ENCODE measurements at regions not wholly inside any gene's neighbourhood (a gene's known extent, or its start where the extent isn't known, plus 50 kb on each side); places are given as distances from the start of the nearest gene placed in this dataset.

DNA sequence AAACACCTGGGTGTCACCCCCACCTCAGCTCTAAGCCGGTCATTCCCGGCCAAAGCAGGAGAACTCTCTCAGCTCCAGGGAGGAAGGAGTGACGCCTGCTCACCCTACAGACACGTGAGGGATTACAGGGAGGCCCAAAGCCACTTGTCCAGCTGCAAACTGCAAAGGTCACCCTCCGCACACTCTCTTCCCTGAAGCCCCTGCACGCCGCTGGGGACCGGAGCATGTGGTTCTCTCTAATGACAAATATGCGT, 108.0 kb upstream of the ID2 start:
- no peaks in the 10 kb centered on the region for H3K4me1 ChIP-seq (ENCODE audit: control insufficient read depth, insufficient read depth, low read length)
- no peaks in the 10 kb centered on the region for H3K9me3 Mint-ChIP-seq
- no peaks in the 10 kb centered on the region for H3K36me3 Mint-ChIP-seq (ENCODE audit: low read depth)
- H3K27me3 Mint-ChIP-seq (ENCODE audit: insufficient read depth), result no peaks in the 10 kb centered on the region
- no peaks in the 10 kb centered on the region for H3K9me3 ChIP-seq (ENCODE audit: control insufficient read depth, low read length)
- no peaks in the 10 kb centered on the region for H3K36me3 ChIP-seq (ENCODE audit: control insufficient read depth, insufficient read depth, low read length)
- no peak overlapping the region for H3K4me3 ChIP-seq (ENCODE audit: low read length)
- H3K27ac ChIP-seq (ENCODE audit: low read depth, low read length), result no peak overlapping the region
- no peak overlapping the region for H3K4me3 Mint-ChIP-seq
- H3K9ac ChIP-seq (ENCODE audit: extremely low read depth, low read length, poor library complexity, severe bottlenecking), result no peak overlapping the region
- peaks cover 27% of the 10 kb centered on the region for H3K4me1 Mint-ChIP-seq
- WGBS, 2 experiments (ENCODE audit: insufficient coverage in 1 of 2, insufficient read length in 1 of 2), result 91 to 93% methylated on average over 9 of the region's 9 CpGs
- no peaks in the 10 kb centered on the region for H3K27me3 ChIP-seq (ENCODE audit: control insufficient read depth, insufficient read depth, low read length, poor library complexity, severe bottlenecking)
- no peak overlapping the region for H3K27ac Mint-ChIP-seq
- TF ChIP-seq, protein P1, sequence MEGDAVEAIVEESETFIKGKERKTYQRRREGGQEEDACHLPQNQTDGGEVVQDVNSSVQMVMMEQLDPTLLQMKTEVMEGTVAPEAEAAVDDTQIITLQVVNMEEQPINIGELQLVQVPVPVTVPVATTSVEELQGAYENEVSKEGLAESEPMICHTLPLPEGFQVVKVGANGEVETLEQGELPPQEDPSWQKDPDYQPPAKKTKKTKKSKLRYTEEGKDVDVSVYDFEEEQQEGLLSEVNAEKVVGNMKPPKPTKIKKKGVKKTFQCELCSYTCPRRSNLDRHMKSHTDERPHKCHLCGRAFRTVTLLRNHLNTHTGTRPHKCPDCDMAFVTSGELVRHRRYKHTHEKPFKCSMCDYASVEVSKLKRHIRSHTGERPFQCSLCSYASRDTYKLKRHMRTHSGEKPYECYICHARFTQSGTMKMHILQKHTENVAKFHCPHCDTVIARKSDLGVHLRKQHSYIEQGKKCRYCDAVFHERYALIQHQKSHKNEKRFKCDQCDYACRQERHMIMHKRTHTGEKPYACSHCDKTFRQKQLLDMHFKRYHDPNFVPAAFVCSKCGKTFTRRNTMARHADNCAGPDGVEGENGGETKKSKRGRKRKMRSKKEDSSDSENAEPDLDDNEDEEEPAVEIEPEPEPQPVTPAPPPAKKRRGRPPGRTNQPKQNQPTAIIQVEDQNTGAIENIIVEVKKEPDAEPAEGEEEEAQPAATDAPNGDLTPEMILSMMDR (conservative IDR thresholded peaks at IDR 0.05), result no peak
- no peak for DNase-seq

DNA sequence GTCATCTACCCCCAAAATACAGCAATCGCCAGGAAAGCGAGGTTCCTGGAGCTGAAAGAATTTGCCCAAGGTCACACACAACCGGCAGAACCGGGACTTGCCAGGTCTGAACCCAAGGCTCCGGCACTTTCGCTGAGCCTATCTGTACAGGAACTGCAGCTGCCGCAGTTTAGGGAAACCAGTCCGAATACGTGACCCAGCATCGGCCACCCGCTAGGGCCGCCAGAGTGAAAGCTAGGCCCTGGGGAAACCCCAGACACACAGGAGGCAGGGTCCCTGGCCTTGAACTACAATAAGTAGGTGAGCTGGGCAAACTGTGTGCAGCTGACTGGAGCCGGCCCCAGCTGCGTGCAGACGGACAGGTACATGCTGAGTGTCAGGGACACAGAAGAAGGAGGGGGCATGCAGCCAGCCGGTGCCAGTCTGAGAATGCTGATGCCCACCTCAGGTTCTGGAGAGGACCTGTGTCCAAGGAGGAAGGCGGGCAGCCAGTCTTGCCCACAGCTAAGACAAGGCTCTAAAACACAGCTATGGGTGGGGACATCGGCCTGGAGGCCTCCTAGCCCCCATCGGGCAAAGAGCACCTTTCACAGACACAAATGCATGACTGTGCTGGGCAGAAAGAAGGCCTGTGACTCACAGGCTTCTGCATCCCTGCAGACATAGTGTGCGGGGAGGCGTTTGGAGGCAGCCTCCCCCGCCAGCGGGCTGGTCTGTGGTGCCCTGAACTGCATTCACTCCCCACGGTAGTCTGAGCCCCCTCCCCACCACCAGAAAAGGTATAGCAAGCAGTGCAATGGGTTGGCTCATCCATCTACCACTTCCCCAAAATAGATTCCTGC, 107.4 kb upstream of the ID2 start:
- no peak overlapping the region for H3K27ac ChIP-seq (ENCODE audit: low read depth, low read length)

DNA sequence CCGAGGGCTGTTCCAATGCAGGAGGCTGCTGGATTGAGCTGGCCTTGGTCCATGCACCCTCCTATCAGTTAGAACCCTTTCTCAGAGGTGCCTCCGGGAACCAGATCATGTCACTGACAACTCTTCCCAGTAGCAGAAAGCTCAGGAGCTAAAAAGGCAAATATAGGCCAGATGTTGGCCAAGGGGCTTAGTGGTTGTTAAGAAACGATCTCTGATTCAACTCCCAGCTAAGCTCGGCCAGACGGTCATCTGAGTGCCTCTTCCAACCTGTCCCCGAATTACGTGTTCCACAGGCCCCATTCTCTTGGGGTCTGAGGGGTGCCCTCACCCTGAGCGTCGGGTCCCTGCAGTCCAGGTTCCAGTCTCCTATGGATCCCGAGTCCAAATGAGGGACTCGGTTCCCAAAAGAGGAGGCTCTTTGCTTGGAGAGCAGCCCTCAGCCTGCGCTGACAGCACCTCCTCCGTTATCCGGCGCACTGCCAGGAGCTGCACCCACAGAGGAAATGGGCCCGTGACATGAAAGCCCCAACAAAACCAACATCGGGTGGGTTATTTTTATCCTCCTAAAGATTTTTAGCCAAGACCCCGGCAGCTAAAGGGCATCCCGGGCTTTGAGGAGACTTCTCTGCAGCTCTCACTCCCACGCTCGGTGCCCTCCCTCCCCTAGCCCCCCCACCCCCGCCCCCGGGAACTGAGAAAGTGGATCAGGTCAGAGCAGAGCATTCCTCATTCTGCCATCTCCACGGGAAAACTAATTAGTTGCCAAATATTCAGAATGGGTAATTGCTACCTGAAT, 106.6 kb upstream of the ID2 start:
- TF ChIP-seq, protein P1 (conservative IDR thresholded peaks at IDR 0.05), result no peak
- Histone ChIP-seq H3K36me3 (ENCODE audit: control insufficient read depth, insufficient read depth, low read length) (no peaks in the 10 kb centered on the region), H3K4me3 (ENCODE audit: low read length) (no peak overlapping the region), H3K9ac (ENCODE audit: extremely low read depth, low read length, poor library complexity, severe bottlenecking) (no peak overlapping the region), H3K4me1 (ENCODE audit: control insufficient read depth, insufficient read depth, low read length) (no peaks in the 10 kb centered on the region), H3K9me3 (ENCODE audit: control insufficient read depth, low read length) (no peaks in the 10 kb centered on the region), H3K27ac (ENCODE audit: low read depth, low read length) (no peak overlapping the region), H3K27me3 (ENCODE audit: control insufficient read depth, insufficient read depth, low read length, poor library complexity, severe bottlenecking) (no peaks in the 10 kb centered on the region)
- Mint-ChIP-seq H3K27ac (peak overlapping the region; percentile 27), H3K36me3 (ENCODE audit: low read depth) (no peaks in the 10 kb centered on the region), H3K4me3 (no peak overlapping the region), H3K9me3 (no peaks in the 10 kb centered on the region), H3K27me3 (ENCODE audit: insufficient read depth) (no peaks in the 10 kb centered on the region), H3K4me1 (peaks cover 27% of the 10 kb centered on the region)
- 88 to 93% methylated on average over 12 to 24 of the region's 24 CpGs for WGBS, 2 experiments (ENCODE audit: insufficient coverage in 1 of 2, insufficient read length in 1 of 2)
- no peak for DNase-seq

More for the DNA sequence above, 107.4 kb upstream of the ID2 start:
- no peak overlapping the region for H3K9ac ChIP-seq (ENCODE audit: extremely low read depth, low read length, poor library complexity, severe bottlenecking)
- no peaks in the 10 kb centered on the region for H3K9me3 Mint-ChIP-seq
- no peak overlapping the region for H3K4me3 ChIP-seq (ENCODE audit: low read length)
- WGBS, 2 experiments (ENCODE audit: insufficient coverage in 1 of 2, insufficient read length in 1 of 2), result 94 to 96% methylated on average over 17 to 24 of the region's 24 CpGs
- no peaks in the 10 kb centered on the region for H3K27me3 ChIP-seq (ENCODE audit: control insufficient read depth, insufficient read depth, low read length, poor library complexity, severe bottlenecking)
- no peaks in the 10 kb centered on the region for H3K9me3 ChIP-seq (ENCODE audit: control insufficient read depth, low read length)
- peaks cover 27% of the 10 kb centered on the region for H3K4me1 Mint-ChIP-seq
- TF ChIP-seq, protein P1 (conservative IDR thresholded peaks at IDR 0.05), result no peak
- no peaks in the 10 kb centered on the region for H3K4me1 ChIP-seq (ENCODE audit: control insufficient read depth, insufficient read depth, low read length)
- no peak for DNase-seq
- H3K36me3 ChIP-seq (ENCODE audit: control insufficient read depth, insufficient read depth, low read length), result no peaks in the 10 kb centered on the region
- no peaks in the 10 kb centered on the region for H3K27me3 Mint-ChIP-seq (ENCODE audit: insufficient read depth)
- no peak overlapping the region for H3K4me3 Mint-ChIP-seq
- H3K36me3 Mint-ChIP-seq (ENCODE audit: low read depth), result no peaks in the 10 kb centered on the region
- no peak overlapping the region for H3K27ac Mint-ChIP-seq

All from endodermal cell (in vitro differentiated cells).